GM10266 (cell line): ENCODE measurements at regions not wholly inside any gene's neighbourhood (a gene's known extent, or its start where the extent isn't known, plus 50 kb on each side); places are given as distances from the start of the nearest gene placed in this dataset.

Source experiments
- DNase-seq: peaks from one replicate; pipeline ENCODE4 v3.0.0; 2012; ENCODE audit errors: extremely low spot score
- TF ChIP-seq, protein P1 (sequence below): IDR thresholded peaks from 2 replicates; pipeline ENCODE4 v1.5.1; 2012; ENCODE audit warnings: mild to moderate bottlenecking, low read depth; ENCODE audit not compliant: control insufficient read depth, insufficient read depth; ENCODE audit errors: missing control alignments

- no peak for DNase-seq
Observed at GRCh38 chr7:153454306-153454705, 597.9 kb upstream of the DPP6 start.

DNA sequence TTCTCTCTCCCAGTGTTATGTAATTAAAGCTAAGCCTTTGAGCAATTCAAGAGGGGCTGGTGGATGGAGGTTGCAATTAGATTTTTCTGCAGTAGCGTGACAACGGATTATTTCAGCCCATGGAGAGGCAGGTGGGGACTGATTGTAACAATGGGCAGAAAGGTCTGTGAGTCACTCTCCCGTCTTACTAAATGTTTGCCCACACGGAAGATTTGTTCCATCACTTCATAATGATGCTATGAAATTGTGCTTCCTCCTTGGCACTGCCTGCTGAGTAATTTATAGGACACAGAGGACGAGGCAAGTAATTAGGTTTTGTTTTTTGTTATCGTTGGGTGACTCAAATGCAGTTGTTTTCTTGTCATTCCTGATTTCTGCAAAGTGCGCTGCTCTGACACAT lies 594.5 kb upstream of the DPP6 start:
- no peak for DNase-seq
- TF ChIP-seq, protein P1, sequence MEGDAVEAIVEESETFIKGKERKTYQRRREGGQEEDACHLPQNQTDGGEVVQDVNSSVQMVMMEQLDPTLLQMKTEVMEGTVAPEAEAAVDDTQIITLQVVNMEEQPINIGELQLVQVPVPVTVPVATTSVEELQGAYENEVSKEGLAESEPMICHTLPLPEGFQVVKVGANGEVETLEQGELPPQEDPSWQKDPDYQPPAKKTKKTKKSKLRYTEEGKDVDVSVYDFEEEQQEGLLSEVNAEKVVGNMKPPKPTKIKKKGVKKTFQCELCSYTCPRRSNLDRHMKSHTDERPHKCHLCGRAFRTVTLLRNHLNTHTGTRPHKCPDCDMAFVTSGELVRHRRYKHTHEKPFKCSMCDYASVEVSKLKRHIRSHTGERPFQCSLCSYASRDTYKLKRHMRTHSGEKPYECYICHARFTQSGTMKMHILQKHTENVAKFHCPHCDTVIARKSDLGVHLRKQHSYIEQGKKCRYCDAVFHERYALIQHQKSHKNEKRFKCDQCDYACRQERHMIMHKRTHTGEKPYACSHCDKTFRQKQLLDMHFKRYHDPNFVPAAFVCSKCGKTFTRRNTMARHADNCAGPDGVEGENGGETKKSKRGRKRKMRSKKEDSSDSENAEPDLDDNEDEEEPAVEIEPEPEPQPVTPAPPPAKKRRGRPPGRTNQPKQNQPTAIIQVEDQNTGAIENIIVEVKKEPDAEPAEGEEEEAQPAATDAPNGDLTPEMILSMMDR = no peak

More at GRCh38 chr7:153454306-153454705, 597.9 kb upstream of the DPP6 start:
- TF ChIP-seq, protein P1 = no peak

- no peak for DNase-seq
- TF ChIP-seq, protein P1 = no peak
Observed at GRCh38 chr7:153470004-153470671, 582.1 kb upstream of the DPP6 start.

- TF ChIP-seq, protein P1 = no peak
Observed at GRCh38 chr7:153472516-153472915, 579.7 kb upstream of the DPP6 start.

GRCh38 chr7:153473185-153473584 lies 579.0 kb upstream of the DPP6 start:
- TF ChIP-seq, protein P1 = no peak
- no peak for DNase-seq

More at GRCh38 chr7:153472516-153472915, 579.7 kb upstream of the DPP6 start:
- no peak for DNase-seq

- TF ChIP-seq, protein P1 = no peak
- DNase-seq = no peak
Observed at GRCh38 chr7:153475239-153475638, 577.0 kb upstream of the DPP6 start.

GRCh38 chr7:153476166-153476565 lies 576.0 kb upstream of the DPP6 start:
- TF ChIP-seq, protein P1 = no peak

More at GRCh38 chr7:153476166-153476565, 576.0 kb upstream of the DPP6 start:
- DNase-seq = no peak
